Activated naive CD4-positive, alpha-beta T cell treated with anti-CD3 and anti-CD28 coated beads, Interleukin-2, amount 10 ng/mL, durations not matched to agents 7 days and 5 days (primary cell): ENCODE measurements at regions not wholly inside any gene's neighbourhood (a gene's known extent, or its start where the extent isn't known, plus 50 kb on each side); places are given as distances from the start of the nearest gene placed in this dataset.

ENCODE experiments used
- CTCF ChIA-PET: fragments of 350-600 bp; sonication (Branson Sonifier 250); formaldehyde crosslinking; loops from one replicate; lab custom pipeline; 2021; ENCODE audit warnings: antibody characterized with exemption; lab: Charles Lee
- DNase-seq: peaks from one replicate; pipeline ENCODE4 v3.0.0-alpha.2; 2020
- H3K27ac Mint-ChIP-seq: one replicate; pipeline ENCODE4 v1.8.0; 2021; ENCODE audit warnings: mild to moderate bottlenecking, moderate library complexity, mixed read lengths
- H3K27me3 Mint-ChIP-seq: one replicate; pipeline ENCODE4 v1.8.0; 2021; ENCODE audit warnings: mild to moderate bottlenecking, mixed read lengths
- H3K36me3 Mint-ChIP-seq: one replicate; pipeline ENCODE4 v1.8.0; 2021; ENCODE audit warnings: mixed read lengths
- H3K4me1 Mint-ChIP-seq: one replicate; pipeline ENCODE4 v1.8.0; 2021; ENCODE audit warnings: mixed read lengths
- H3K4me3 Mint-ChIP-seq: one replicate; pipeline ENCODE4 v1.8.0; 2021; ENCODE audit warnings: mild to moderate bottlenecking, moderate library complexity, mixed read lengths
- H3K9me3 Mint-ChIP-seq: one replicate; pipeline ENCODE4 v1.8.0; 2021; ENCODE audit warnings: mixed read lengths

DNA sequence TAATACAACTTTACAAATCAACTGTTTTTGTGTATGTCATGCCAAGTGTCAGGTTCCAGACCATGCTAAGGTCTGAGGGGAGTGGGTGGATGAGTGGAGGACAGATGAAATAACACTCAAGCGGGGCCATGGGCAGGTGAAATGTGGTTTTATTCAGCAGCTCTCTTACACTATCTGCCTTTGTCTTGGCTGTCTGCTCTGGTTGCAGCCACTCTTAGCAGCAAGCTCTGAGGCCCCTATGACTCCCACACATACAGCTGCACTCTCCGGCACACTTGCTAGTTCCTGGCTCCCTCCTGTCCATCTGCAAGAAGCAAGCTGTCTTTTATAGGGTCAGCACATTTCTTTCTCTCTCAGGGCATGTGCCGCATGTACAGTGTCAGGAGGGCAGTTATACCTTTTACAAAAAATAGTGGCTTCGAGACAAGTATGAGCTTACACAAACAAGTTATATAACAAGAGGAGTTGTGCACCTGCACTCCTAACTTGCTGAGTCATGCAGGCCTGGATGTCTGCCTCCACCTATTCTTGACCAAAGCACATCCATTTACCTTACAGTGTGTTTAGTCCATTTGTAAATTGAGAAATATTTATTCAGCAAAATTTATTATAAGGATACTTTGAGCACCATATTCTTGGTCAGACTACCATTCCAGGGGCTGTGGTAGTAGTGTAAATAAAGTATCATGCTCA lies 683.7 kb upstream of the CBLB start:
- H3K36me3 Mint-ChIP-seq = no peaks in the 10 kb centered on the region
- no peak overlapping the region for H3K27ac Mint-ChIP-seq
- no peaks in the 10 kb centered on the region for H3K4me1 Mint-ChIP-seq

DNA sequence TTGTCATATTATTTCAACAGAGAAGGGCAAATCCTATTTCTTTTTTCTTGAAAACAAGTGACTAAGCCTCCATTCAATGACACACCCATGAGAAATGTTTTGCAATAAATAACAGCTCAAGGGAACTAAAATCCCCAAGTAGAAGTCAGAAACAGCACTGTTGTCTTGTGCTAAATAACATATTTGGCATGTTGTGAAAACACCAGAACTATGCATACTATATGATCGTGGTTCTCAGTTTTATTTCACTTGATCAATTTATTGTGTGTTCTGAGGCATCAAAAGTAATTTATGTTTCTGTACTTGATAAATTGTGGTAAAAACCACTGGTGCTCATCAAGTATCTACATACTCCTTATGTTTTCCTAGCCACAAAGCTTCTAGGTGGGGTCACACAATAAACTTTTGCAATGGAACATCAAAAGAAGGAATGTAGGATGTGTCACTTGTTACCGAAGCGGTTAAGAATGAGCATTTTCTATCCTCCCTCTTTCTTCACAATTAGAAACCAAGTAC lies 691.7 kb upstream of the CBLB start:
- no peaks in the 10 kb centered on the region for H3K4me1 Mint-ChIP-seq
- no peak for DNase-seq
- H3K27ac Mint-ChIP-seq = no peak overlapping the region
- H3K36me3 Mint-ChIP-seq = no peaks in the 10 kb centered on the region
- no peak overlapping the region for H3K4me3 Mint-ChIP-seq
- no peaks in the 10 kb centered on the region for H3K27me3 Mint-ChIP-seq
- H3K9me3 Mint-ChIP-seq = no peaks in the 10 kb centered on the region
- CTCF ChIA-PET = no interaction called here

More for the DNA sequence above, 683.7 kb upstream of the CBLB start:
- no peaks in the 10 kb centered on the region for H3K9me3 Mint-ChIP-seq
- CTCF ChIA-PET = no interaction called here
- no peaks in the 10 kb centered on the region for H3K27me3 Mint-ChIP-seq
- H3K4me3 Mint-ChIP-seq = no peak overlapping the region
- no peak for DNase-seq

DNA sequence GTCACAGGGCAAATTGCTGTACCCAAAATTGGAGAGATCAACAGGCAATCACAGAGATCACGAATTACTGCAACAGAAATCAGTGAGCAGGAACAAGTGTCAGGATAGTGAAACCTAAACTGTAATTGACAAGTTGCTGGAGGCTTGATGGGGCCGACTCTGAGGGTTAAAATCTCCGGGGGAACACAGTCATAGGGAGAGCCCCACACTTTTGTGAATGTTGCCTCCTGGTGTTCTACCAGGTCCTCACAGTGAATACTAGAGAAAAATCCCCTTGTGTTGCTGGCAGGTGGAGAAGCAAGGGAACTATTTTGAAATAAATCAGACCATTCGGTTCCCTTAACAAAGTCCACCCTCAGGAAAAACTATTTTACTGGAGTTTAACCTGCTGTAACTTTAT lies 697.5 kb upstream of the CBLB start:
- Mint-ChIP-seq H3K4me1 (no peaks in the 10 kb centered on the region), H3K4me3 (no peak overlapping the region), H3K27ac (no peak overlapping the region), H3K27me3 (no peaks in the 10 kb centered on the region), H3K9me3 (no peaks in the 10 kb centered on the region), H3K36me3 (no peaks in the 10 kb centered on the region)
- DNase-seq = no peak
- CTCF ChIA-PET = no interaction called here

DNA sequence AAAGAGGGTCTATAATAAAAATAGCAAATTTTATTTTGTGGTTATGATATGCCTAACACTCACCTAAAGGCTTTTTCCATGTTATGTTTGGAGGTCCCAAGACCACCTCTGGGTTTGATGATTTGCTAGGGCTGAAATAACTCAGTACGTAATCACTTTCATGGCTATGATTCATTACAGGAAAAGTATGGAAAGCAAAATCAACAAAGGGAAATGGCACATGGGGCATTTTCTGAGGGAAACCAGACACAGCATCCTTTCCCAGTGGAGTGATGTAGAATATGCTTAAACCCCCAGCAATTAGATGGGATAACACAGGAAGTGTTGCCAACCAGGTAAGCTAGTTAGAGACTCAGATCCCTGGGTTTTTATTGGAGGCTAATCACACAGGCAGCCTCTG lies 701.6 kb upstream of the CBLB start:
- no peaks in the 10 kb centered on the region for H3K9me3 Mint-ChIP-seq
- DNase-seq = no peak
- H3K4me1 Mint-ChIP-seq = no peaks in the 10 kb centered on the region
- H3K4me3 Mint-ChIP-seq = no peak overlapping the region
- H3K27ac Mint-ChIP-seq = no peak overlapping the region
- no peaks in the 10 kb centered on the region for H3K36me3 Mint-ChIP-seq
- CTCF ChIA-PET = no interaction called here
- H3K27me3 Mint-ChIP-seq = peaks cover 3% of the 10 kb centered on the region

DNA sequence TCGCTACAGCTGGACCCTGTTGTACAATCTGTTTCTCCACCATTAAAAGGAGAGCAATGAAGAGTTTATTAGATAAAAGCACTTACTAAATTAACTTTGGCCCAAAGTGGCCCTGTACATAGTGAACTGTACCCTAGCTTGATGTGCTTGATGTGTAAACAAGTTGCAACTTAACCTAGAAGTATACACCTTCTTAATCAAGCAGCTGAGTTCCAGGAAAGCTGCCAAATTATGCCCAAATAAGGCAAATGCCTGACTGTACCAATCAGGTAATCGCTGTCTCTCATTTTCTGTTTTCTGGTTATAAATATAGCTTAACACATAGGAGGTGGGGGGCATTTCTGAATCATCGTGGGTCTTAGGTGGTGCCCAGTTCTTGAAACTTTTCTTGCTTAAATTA lies 704.8 kb upstream of the CBLB start:
- Mint-ChIP-seq H3K27ac (no peak overlapping the region), H3K36me3 (no peaks in the 10 kb centered on the region), H3K27me3 (peaks cover 3% of the 10 kb centered on the region), H3K4me3 (no peak overlapping the region), H3K4me1 (no peaks in the 10 kb centered on the region), H3K9me3 (no peaks in the 10 kb centered on the region)
- CTCF ChIA-PET = no interaction called here
- DNase-seq = no peak

DNA sequence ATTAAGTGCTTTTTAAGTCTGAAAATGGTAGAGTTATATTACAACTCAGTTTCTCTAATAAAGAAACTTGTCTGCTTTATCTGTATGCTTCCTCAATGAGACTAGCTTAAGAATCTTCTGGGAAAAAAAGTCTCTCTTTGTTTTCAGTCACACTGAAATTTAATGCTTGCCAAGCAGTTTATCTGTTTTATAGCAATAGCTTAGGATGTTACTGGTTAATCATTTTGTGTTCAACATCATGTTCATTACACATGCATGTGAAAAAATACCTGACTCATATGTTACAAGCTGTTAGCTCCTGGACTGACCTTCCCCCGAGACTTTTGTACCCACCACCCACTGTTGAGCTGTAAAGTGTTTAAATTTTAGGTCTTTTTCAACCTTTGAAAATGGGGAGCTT lies 706.2 kb upstream of the CBLB start:
- CTCF ChIA-PET = interaction anchor here (1.2 kb wide), 1 partner anchor 19 kb away, joined by 4 read pairs; no protein-coding TSS in a partner anchor
- Mint-ChIP-seq H3K27me3 (peaks cover 3% of the 10 kb centered on the region), H3K9me3 (no peaks in the 10 kb centered on the region), H3K27ac (no peak overlapping the region), H3K36me3 (no peaks in the 10 kb centered on the region), H3K4me1 (no peaks in the 10 kb centered on the region), H3K4me3 (no peak overlapping the region)
- DNase-seq = no peak

DNA sequence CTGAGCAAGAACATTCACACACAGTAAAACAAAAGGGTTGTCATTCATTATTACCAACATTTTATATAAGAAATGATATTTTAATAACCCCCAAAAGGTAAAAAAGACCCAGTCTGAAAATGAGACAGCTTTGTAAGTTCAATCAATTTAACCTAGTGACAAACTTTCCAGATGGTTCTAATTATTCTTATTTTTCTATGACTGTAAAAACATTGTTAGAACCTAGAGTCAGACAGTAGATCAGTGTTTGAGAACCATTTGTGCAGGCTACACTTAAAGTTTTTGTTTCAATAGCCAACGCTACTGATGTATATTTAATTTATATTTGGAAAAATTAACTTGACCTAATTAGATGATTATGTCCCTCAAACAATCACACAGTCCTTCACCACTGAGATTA lies 708.4 kb upstream of the CBLB start:
- CTCF ChIA-PET = no interaction called here
- Mint-ChIP-seq H3K4me3 (no peak overlapping the region), H3K27ac (no peak overlapping the region), H3K36me3 (no peaks in the 10 kb centered on the region), H3K9me3 (no peaks in the 10 kb centered on the region), H3K27me3 (no peaks in the 10 kb centered on the region), H3K4me1 (no peaks in the 10 kb centered on the region)
- no peak for DNase-seq

DNA sequence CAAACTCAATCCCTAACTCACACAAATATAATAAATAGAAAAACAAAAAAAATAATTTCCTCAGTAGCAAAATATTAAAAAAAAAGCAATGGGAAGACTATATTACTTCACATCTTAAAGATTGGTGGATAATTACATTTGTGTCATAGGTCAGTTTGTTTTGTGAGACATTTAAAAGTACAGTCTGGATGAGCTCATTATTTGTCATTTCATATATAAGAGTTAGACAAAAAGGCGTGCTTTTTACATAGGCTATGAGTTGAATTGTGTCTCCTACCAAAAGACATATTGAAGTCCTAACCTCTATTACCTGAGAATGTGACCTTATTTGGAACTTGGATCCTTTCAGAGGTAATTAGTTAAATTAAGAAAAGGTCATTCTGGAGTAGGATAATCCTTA lies 710.1 kb upstream of the CBLB start:
- Mint-ChIP-seq H3K4me3 (no peak overlapping the region), H3K27me3 (no peaks in the 10 kb centered on the region), H3K36me3 (no peaks in the 10 kb centered on the region), H3K4me1 (no peaks in the 10 kb centered on the region), H3K27ac (no peak overlapping the region), H3K9me3 (no peaks in the 10 kb centered on the region)
- CTCF ChIA-PET = no interaction called here
- no peak for DNase-seq

DNA sequence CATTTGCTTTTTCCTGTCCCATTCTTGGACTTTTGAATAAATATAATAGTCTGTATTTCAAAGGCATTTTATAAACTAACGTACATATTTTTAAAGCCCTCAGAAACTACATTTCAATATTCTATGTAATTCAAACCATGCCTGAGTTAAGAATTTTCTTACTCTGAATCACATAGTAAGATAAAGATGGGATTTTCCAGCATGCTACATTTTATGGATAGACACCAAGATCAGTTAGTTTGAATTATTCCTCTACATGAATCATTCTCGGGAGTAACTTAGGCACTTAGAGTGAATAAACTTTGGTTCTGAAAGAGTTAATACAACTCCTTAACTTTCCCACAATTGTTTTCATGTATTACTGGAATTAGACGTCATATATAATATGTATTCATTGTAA lies 713.3 kb upstream of the CBLB start:
- Mint-ChIP-seq H3K36me3 (no peaks in the 10 kb centered on the region), H3K27me3 (no peaks in the 10 kb centered on the region), H3K9me3 (no peaks in the 10 kb centered on the region), H3K4me1 (no peaks in the 10 kb centered on the region), H3K4me3 (no peak overlapping the region), H3K27ac (no peak overlapping the region)
- no peak for DNase-seq
- CTCF ChIA-PET = no interaction called here

DNA sequence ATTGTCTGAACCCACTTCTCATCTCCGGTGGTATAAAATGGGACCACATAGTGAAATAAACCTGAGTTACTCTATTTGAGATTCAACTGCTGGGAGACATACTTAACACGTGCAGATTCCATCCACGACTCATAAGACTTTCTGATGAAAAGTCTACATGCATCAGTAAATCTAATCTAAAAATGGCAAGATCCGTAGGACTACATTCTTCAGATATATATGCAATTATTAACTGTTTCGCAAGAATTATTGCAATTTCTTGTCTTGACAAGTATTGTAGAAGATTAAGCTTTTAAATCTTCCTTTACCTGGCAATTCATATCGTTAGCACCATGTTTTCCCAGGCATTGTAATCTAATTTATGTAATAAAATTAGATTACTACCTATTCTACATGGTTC lies 718.7 kb upstream of the CBLB start:
- Mint-ChIP-seq H3K36me3 (no peaks in the 10 kb centered on the region), H3K27me3 (no peaks in the 10 kb centered on the region), H3K4me1 (no peaks in the 10 kb centered on the region), H3K9me3 (no peaks in the 10 kb centered on the region), H3K27ac (no peak overlapping the region), H3K4me3 (no peak overlapping the region)
- CTCF ChIA-PET = no interaction called here
- DNase-seq = no peak

DNA sequence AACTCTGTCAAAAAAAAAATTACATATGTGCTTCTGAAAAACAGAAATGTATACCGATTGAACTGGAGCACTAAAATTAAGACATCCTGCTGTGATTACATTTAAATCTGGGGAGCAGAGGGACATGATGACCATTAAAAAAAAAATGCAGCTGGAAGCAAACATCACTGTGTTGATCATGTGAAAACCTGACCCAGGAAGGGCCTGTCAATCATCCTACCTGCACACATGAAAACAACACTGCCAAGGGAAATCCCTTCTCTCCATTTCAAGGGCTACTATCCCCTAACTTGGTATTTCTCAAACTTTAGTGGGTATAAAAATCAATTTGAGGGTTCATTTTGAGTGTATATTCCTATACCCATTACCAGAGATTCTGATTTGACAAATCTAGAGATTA lies 719.9 kb upstream of the CBLB start:
- no peak overlapping the region for H3K4me3 Mint-ChIP-seq
- H3K36me3 Mint-ChIP-seq = no peaks in the 10 kb centered on the region
- H3K27ac Mint-ChIP-seq = no peak overlapping the region
- CTCF ChIA-PET = no interaction called here
- no peaks in the 10 kb centered on the region for H3K4me1 Mint-ChIP-seq
- H3K9me3 Mint-ChIP-seq = no peaks in the 10 kb centered on the region
- DNase-seq = no peak
- no peaks in the 10 kb centered on the region for H3K27me3 Mint-ChIP-seq

DNA sequence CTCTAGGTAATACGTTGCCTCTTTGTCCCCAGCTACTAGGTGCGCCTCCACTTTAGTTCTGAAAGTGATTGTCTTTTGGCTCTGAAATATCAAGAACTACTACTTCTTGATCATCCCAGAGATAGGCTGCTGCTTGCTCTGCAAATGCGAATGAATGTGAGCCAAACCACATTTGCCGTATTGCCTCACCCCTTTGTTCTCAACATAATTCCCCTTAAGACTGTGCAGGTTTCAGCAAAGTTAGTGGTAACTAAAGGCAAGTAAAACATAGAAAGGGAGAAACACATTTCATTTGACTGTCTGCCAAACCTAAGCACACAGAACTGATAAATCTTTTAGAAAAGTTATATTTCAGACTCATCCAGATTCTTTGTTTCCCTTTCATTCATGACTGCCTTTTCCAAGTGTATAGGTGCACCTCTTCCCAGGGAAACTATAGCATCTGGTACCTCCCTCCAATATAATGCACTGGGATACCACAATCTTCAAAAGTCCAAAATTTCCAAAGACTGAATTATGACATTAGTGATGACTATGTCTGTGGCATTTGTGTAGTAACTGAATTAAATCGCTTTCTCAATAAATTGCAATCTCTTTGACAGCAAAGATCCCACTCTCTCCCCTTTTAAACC lies 720.6 kb upstream of the CBLB start:
- CTCF ChIA-PET = no interaction called here
- Mint-ChIP-seq H3K27me3 (no peaks in the 10 kb centered on the region), H3K4me1 (no peaks in the 10 kb centered on the region), H3K36me3 (no peaks in the 10 kb centered on the region), H3K9me3 (no peaks in the 10 kb centered on the region), H3K4me3 (no peak overlapping the region), H3K27ac (no peak overlapping the region)
- no peak for DNase-seq

DNA sequence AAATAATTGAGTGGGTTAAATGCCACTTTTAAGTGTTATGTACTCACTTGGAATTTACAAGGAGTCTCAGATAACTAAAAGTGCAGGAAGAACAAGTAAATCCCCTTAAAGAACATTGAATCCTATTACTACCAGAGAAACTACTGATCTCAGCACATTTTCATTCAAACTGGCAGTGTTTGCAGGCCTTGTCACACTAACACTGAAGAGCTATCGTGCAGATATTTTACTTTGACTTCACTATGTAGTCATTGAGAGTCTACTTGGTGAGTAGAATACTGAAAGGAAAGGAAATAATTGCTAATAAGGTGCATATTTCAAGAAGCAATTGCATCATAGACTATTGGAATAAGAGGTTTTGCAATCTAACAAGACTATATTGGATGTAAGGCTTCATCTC lies 721.4 kb upstream of the CBLB start:
- H3K4me3 Mint-ChIP-seq = no peak overlapping the region

DNA sequence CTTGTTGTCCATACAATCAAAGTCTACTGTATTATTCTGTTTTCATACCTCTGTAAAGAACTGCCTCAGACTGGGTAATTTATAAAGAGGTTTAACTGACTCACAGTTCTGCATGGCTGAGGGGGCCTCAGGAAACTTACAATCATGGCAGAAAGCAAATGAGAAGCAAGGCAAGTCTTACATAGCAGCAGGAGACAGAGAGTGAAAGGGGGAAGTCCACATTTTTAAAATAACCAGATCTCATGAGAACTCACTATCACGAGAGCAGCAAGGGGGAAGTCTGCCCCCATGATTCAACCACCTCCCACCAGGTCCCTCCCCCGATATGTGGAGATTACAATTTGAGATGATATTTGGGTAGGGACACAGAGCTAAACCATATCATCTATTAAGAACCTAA lies 724.6 kb upstream of the CBLB start:
- DNase-seq = no peak
- no peaks in the 10 kb centered on the region for H3K27me3 Mint-ChIP-seq

More for the DNA sequence above, 721.4 kb upstream of the CBLB start:
- CTCF ChIA-PET = no interaction called here
- Mint-ChIP-seq H3K9me3 (no peaks in the 10 kb centered on the region), H3K36me3 (no peaks in the 10 kb centered on the region), H3K27ac (no peak overlapping the region), H3K27me3 (no peaks in the 10 kb centered on the region), H3K4me1 (no peaks in the 10 kb centered on the region)
- no peak for DNase-seq

DNA sequence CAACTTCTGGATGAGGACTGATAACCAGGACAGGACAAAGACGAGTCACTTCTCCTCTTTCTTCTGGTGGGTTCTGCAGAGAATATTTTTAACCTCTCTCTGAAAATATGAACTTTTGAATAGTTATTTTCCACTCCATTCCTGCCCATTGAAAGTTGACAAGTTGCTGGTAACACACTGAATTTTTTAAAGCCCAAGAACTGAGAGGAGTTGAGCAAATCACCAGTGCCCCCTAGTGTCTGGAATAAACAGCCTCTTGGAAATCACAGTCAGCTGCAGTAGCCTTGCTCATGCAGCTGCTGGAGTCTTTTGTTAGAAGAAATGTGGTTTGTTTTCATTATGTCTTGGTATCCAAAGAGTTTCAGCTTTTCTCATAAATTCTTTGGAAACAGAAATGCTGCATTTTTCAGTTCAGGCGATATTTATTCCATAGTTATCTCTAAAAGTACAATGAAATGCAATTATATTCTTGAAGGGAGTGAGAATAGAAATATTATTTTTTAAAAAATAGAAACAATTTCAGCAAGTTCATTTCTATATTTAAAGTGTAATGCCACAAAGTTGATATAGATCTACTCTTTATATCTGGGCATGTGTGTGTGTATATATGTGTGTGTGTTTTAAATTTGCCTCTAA lies 741.0 kb upstream of the CBLB start:
- Mint-ChIP-seq H3K4me3 (no peak overlapping the region), H3K36me3 (peaks cover 7% of the 10 kb centered on the region), H3K27me3 (no peaks in the 10 kb centered on the region), H3K9me3 (peaks cover 18% of the 10 kb centered on the region), H3K27ac (no peak overlapping the region), H3K4me1 (peaks cover 12% of the 10 kb centered on the region)
- DNase-seq = peak; percentile 76
- CTCF ChIA-PET = interaction anchor here (0.8 to 3.7 kb wide), 8 partner anchors 313 to 1244 kb away, joined by 3 to 10 read pairs (median 4); no protein-coding TSS in a partner anchor

More for the DNA sequence above, 724.6 kb upstream of the CBLB start:
- H3K27ac Mint-ChIP-seq = no peak overlapping the region
- CTCF ChIA-PET = no interaction called here
- H3K4me1 Mint-ChIP-seq = no peaks in the 10 kb centered on the region
- H3K36me3 Mint-ChIP-seq = no peaks in the 10 kb centered on the region
- H3K9me3 Mint-ChIP-seq = peaks cover 3% of the 10 kb centered on the region
- no peak overlapping the region for H3K4me3 Mint-ChIP-seq
